Adrenal gland (tissue), 5 donors: ENCODE measurements at regions not wholly inside any gene's neighbourhood (a gene's known extent, or its start where the extent isn't known, plus 50 kb on each side); places are given as distances from the start of the nearest gene placed in this dataset.

ENCODE experiments used
- CTCF ChIP-seq, 6 experiments: fragments of 450-650 bp in 4 of 6; fragments of 200-600 bp in 2 of 6; sonication (generic) in 1 of 6; IDR thresholded peaks; 1 replicate in 5 of 6; 2 replicates in 1 of 6; pipeline versions ENCODE4 v1.5.1 to v1.8.0; 2016 to 2021; ENCODE audit warnings: antibody characterized with exemption in 6 of 6, mild to moderate bottlenecking in 2 of 6, moderate library complexity in 1 of 6
- POLR2A ChIP-seq, 2 donors: fragments of 450-650 bp; IDR thresholded peaks; one replicate each; pipeline ENCODE4 v1.6.1; 2017; ENCODE audit warnings: antibody characterized with exemption in 2 of 2, mild to moderate bottlenecking in 2 of 2, moderate library complexity in 1 of 2
- donor health status: DM: no; HTN: no; CAD: no.

- TF ChIP-seq CTCF (IDR thresholded peaks at IDR 0.05) (no peak), POLR2A (IDR thresholded peaks at IDR 0.05) (no peak)
These were observed 68.6 kb upstream of the MAP3K1 start for GRCh38 chr5:56746553-56747339.
